C4-2B (cell line): ENCODE measurements at regions not wholly inside any gene's neighbourhood (a gene's known extent, or its start where the extent isn't known, plus 50 kb on each side); places are given as distances from the start of the nearest gene placed in this dataset.
"Not testable (repeated sequence)": the region's sequence is repeated elsewhere in the genome, so short reads cannot be mapped to it uniquely, and the experiment has no call there.

ENCODE experiments used
- CTCF ChIP-seq: fragments of 450-650 bp; conservative IDR thresholded peaks from 2 replicates; pipeline ENCODE4 v1.5.1; 2017; ENCODE audit warnings: mild to moderate bottlenecking
- ZFX ChIP-seq: fragments of 450-650 bp; IDR thresholded peaks from 2 replicates; pipeline ENCODE4 v1.6.1; 2017

- TF ChIP-seq CTCF, ZFX: not testable (repeated sequence)
These were observed 1014.9 kb downstream of the SOCS6 start for GRCh38 chr18:71303743-71304142.
